ENCODE measurements at regions not wholly inside any gene's neighbourhood (a gene's known extent, or its start where the extent isn't known, plus 50 kb on each side); places are given as distances from the start of the nearest gene placed in this dataset.
"Not testable (repeated sequence)": the region's sequence is repeated elsewhere in the genome, so short reads cannot be mapped to it uniquely, and the experiment has no call there.

DNA sequence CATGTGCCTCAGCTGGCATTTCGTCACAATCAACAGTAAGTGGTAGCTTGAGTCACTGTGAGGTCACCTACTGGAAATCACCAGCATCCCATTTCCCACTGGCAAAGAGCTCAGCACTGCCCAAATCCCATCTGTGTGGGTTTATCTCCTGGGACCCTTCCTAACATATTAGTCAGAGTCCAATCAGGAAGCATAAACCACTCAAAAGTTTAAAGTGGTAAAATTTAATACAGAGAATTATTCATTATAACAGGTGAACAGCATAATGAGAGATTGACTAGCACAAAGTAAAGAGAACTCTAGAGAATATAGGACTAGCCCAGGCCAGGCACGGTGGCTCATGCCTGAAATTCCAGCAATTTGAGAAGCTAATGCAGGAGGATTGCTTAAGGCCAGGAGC lies 107.1 kb upstream of the TP53BP2 start:
- DNase-seq: not testable (repeated sequence)

DNA sequence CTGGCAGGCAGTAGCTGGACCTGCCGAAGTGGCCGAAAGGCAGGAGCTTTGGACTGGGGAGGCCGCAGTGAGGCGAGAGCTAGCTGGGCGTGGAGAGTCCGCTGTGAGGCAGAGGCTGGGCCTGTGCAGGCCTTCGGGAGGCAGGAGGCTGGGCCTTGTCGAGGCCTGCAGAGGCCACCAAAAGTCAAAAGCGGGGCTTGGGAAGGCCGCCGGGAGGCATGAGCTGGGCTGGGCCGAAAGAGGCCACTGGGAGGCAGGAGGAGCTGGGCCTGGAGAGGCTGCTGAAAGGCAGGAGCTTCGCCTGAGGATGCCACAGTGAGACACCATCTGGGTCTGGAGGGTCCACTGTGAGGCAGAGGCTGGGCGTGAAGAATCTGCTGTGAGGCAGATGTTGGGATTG lies 105.8 kb upstream of the TP53BP2 start:
- not testable (repeated sequence) for DNase-seq

DNA sequence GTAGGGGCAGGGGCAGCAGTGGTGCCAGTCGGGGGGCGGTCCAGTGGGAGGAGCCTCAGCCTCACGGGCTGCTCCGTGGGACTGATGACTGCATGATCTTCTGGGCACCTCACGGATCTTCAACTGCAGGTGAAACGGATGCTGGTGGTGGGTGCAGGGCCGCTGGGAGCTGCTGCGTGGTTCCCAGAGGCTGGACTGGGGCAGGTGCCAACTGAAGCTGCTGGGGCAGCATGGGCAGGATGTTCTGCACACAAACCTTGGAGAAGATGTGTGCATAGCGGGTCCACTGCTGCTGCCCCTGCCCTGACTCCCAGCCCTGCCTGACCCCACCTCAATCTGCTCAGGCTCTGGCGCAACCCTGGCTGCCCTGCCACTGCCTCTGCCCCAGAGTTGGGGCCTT lies 104.2 kb upstream of the TP53BP2 start:
- not testable (repeated sequence) for DNase-seq

DNA sequence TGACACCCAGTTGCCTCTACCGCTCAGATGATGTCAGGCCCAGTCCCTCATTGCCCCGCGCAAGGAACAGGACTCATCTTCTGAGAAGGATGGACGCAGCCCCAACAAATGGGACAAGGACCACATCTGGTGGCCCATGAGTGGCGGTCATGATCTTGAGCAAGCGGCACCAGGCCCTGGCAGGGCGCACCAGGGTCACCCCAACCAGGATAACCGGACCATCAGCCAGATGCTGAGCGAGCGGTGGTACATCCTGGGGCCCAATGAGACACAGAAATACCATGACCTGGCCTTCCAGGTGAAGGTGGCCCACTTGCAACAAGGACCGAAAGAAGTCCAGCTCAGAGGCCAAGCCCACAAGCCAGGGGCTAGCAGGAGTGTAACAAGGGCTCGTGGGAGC lies 102.3 kb upstream of the TP53BP2 start:
- not testable (repeated sequence) for DNase-seq

DNA sequence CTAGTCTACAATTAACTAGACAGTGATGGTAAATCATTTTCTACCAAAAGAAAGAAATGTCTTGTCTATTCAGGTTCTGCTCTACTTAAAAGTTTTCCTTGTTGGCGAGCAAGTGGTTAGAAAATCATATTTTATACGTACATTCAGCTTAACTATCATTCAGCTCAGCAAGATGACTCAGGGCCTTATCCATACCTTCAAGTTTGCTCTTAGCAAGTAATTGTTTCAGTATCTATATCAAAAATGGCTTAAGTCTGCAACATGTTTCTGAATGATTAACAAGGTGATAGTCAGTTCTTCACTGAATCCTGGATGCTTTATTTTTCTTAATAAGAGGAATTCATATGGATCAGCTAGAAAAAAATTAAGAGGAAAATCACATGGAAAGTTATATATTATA lies 90.8 kb upstream of the TP53BP2 start:
- not testable (repeated sequence) for DNase-seq

DNA sequence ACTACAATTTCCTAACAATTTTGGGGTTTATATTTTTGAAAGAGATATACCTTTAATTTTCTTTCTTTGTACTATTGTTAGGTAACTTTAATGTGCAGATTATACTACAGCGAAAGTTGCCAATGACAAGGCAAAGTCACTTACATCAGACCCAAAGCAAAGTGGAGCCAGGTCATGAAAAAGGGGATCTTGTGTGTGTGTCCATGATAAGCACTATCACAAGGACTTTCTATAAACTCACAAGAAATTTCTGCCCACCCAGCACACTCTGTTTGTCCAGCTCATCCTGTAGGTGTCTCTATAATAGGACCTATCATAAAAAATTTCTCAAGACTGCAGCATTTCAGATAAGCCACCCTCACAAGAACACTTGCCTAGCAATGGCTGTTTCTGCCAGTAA lies 85.7 kb upstream of the TP53BP2 start:
- not testable (repeated sequence) for DNase-seq

DNA sequence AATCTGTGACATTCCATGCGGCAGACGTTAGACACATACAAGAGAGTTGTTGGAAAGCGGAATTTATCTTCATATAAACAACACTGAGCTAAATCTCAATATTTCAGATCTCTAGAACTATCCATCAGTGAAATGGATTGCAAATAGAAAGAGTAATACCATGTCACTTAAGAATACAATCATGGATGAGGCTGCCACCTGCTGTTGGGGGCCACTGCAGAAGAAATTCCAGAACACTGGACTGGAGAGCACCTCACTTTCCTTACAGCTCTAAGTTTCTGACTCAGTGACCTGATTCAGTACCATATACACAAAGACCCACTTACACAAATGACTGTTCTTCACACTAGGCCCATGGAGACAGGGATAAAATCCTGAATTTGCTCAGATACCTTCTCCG lies 75.1 kb upstream of the TP53BP2 start:
- peak in 1 of 2 donors; percentile 20 for DNase-seq

DNA sequence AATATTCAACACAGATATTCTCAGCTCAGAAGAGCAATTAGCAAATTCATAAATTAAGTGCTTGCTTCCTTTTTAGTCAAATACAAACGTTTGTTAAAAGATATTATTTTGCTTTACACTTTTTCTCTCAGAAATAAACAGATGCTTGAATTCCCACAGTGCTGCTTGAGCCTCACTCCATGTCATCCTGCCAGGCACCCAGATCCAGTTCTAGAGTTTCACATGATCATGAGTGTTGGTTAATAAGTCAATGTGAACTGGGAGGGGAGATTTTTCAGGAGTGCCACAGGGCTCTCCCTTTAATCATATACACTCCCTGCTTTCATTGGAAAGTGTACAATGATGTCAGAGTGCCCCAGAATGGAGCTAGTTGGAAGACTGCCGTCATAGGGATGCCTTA lies 69.7 kb upstream of the TP53BP2 start:
- DNase-seq: not testable (repeated sequence)

DNA sequence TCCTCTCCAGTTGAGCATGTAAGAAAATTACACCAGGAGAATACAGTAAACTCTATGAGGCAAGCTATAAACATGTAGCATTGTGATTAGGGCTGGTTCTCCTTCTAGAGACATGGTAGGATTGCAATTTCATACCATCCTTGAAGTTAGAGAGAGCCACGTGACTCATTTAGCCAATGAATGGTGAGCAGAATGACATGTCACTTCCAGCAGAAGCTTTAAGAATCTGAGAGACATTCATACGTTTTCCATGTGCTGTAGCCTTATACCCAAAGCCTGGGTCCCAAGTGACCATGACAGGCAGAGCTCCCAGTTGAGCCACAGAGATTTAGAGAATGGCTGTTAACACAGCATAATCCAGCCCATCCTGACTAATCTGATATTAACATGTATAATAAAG lies 68.0 kb upstream of the TP53BP2 start:
- not testable (repeated sequence) for DNase-seq

DNA sequence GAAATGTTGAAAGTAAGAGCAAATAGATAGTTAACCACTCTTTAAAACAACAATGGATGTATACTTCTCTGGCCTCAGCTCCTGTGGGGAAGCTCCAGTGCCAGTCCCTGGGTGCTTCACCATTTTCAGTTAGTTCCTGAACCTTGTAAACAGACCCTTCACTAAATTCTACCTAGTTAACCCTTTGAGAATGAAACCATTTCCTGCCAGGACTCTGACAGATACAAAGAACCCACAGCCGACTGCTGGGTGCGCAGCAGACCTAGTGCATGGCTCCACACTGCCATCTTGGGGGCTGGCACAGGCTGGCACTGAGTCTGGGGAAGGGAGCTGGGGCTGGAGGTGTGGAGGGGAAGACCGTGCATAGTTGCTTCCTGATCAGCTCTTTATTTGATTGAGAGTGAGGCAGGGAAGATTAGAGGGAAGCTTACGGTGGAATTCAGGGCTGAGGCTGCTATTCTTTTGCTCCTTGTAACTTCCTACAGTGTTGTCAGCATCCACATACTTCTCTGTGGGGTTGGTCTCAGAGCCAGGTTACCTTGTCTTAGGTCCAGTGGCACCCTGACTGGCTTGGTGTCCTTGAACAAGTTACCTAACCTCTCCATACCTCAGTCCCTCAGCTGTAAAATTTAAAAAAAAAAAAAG lies 62.3 kb upstream of the TP53BP2 start:
- DNase-seq: peak; percentile 15 to 51

DNA sequence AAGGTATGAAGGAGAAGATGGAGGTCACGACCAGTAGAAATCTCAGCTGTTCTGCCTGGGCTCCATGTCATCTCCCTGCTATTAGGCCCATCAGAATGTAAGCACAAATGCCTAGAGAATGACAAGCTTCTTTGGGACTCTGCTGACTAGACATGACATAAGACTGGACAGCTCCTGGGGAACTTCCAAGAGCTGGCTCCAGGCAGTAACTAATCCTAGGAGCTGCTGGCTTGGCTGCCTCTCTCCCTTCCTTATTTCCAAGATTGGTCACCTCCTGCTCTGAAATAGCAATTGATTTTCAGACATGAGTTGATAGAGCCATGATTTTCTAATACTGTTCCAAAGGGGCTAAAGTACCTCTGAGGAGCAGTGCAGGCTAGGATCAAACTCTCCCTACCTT lies 57.5 kb upstream of the TP53BP2 start:
- DNase-seq: not testable (repeated sequence)

DNA sequence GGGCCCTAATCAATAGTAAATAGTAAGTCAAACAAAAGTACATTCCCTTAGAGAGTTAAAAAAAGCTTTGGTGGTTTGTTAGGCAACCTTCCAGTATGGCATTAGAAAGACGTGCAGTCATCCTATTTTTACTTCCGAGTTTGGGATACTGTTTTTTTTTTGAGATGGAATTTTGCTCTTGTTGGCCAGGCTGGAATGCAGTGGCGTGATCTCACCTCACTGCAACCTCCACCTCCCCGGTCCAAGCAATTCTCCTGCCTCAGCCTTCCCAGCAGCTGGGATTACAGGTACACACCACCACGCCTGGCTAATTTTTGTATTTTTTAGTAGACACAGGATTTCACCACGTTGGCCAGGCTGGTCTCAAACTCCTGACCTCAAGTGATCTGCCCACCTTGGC lies 54.0 kb upstream of the TP53BP2 start:
- DNase-seq: not testable (repeated sequence)

DNA sequence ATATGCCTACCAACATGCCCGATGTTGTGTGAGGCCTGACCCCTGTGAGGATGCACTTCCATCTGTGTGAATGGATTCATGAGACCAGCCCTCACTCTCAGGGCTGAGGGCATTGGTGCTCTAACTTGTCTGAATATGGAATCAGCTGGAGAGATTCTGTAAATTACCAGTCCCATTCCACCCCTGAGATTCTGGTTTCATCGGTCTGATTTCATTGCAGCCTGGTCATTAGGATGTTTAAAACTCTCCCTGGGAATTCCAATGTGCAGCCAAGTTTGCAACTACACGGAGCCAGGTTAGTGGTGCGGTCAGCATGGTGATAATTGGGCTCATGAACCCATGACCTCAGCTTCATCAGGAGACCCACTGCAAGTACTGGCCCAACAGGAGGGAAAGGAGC lies 51.4 kb upstream of the TP53BP2 start:
- not testable (repeated sequence) for DNase-seq

DNA sequence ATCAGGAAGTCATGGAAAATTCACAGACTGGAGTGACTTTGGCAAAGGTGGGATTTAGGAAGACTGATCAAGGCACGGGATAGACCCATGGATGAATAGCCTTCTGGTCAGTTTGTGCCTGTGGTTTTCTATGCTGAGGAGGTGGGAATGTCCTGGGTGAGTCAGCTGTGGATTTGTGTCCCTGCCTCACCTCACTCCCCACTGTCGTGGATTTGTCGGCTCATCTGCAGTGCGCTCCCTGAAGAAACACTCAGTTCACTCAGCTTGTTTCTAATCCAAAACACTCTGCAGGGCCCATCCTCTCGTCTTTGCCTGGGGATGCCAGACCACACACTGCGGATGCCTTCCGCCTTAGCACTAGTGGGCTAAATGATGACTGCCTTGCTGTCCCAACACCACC lies 50.2 kb upstream of the TP53BP2 start:
- not testable (repeated sequence) for DNase-seq
